Glomerular visceral epithelial cell (primary cell): ENCODE measurements at regions not wholly inside any gene's neighbourhood (a gene's known extent, or its start where the extent isn't known, plus 50 kb on each side); places are given as distances from the start of the nearest gene placed in this dataset.

ENCODE experiments used
- DNase-seq: peaks from one replicate; pipeline ENCODE4 v3.0.0-alpha.2; 2016; ENCODE audit errors: extremely low spot score

GRCh38 chr10:3853547-3854303 lies 68.7 kb upstream of the KLF6 start:
- peak; percentile 34 for DNase-seq

- DNase-seq: peak; percentile 20
These were observed 68.0 kb upstream of the KLF6 start for GRCh38 chr10:3853016-3853415.

GRCh38 chr10:3852147-3852904 lies 67.3 kb upstream of the KLF6 start:
- peak; percentile 97 for DNase-seq

DNA sequence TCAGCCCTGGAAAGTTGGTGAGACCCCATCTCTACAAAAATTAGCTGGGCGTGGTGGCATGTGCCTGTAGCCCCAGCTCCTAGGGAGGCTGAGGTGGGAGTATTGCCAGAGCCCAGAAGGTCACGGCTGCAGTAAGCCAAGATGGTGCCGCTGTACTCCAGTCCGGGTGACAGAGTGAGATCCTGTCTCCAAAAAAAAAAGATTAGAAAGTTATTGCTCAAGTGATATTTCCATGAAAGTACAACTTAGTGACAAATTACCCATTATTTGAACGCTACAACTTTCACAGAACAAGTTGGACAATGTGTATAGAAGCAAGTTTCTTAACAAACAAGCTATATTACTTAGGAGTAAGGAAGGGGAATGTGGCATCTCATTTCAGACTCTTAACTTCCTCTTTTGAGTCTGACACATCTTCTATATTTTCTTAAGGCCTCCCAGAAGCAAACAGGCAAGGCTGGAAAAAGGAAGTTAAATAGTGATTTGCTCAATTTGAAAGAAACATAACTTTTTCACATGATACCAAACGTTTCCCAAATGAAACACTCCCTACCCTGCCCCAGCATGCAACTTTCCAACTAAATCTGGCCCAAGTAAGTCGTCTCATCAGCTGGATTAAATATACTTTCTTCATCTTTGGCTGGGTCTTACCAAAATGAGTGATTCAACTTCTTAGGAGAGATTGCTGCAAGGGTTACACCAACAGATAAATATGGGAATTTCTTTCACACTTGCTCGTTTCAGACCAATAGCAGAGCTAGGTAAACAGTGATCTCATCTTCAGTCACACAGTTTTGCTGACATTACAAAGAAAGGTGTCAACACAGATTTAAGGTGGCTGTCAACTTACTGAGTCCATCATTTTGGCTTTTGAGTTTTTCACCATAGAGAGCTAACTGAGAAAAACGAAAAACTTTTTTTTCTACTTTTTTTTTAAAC lies 66.3 kb upstream of the KLF6 start:
- DNase-seq: peak; percentile 81

DNA sequence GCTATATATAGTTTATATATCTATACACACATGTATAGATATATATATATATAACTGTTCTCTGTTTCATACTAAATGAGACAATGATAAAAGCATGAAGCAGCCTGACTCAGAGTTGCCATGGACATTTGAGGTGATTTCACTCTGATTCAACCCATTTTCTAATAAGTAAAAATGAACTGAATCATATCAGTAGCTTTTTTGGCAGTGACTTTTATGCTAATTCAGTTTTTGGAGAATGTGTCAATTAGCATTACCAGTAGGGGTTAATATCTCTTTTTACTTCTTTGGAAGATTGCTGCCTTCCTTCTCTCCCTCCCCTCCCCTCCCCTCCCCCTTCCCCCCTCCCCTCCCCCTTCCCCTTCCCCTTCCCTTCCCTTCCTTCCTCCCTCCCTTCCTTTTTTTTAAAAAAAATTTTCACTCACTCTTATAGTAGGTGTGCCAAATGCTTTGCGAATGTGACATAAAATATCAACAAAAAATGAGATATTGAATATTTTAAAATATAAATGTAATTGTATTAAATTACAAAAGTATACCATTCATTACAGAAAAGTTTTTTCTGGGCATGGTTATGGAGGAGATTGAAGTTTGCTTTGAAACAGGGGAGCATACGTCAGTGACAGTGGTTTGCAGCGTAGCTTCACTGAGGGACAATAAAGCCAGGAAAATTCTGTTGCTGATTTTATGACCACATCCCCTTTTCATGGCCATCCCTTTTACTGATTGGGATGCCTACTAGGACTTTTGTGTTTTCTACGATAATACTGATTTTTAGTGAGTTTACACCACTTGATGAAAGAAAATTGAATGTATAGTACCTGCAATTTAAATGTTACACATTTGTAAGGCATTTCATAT lies 64.0 kb upstream of the KLF6 start:
- DNase-seq: no peak

DNA sequence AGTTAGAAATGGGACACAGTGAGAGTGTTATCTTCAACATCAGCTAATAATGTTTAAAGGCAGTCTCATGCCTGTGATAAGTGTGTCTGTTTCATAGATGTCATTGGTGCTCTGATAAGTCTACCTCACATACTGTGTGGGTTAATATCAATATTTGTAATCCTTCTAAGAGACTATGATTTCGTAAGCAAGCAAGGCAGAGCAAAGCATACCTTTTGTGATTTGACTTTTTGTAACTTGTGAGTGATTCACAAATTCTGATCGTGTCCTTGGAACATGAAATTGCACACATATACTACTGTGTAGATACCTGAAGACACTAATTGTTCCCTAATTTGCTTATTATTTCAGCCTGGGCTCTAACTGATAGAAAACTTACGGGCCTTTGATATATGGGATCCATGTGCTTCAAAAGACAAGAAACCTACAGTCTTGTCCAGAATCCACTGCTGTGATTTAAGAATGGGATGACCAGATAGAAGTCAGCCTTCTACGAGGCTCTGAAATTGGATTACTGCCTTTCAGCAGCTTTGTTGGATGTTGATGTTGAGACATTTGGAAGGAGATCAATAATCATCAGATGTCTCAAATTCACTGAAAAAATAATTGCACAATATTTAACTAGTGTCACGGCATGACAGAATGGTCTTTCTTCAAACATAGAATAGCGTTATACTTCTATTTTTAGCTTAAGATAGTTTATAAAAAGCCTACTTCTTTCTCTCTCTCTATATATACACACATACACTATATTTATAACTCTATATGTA lies 63.2 kb upstream of the KLF6 start:
- DNase-seq: no peak

- no peak for DNase-seq
These were observed 61.7 kb upstream of the KLF6 start for GRCh38 chr10:3846736-3847135.

GRCh38 chr10:3844491-3845025 lies 59.5 kb upstream of the KLF6 start:
- no peak for DNase-seq

DNA sequence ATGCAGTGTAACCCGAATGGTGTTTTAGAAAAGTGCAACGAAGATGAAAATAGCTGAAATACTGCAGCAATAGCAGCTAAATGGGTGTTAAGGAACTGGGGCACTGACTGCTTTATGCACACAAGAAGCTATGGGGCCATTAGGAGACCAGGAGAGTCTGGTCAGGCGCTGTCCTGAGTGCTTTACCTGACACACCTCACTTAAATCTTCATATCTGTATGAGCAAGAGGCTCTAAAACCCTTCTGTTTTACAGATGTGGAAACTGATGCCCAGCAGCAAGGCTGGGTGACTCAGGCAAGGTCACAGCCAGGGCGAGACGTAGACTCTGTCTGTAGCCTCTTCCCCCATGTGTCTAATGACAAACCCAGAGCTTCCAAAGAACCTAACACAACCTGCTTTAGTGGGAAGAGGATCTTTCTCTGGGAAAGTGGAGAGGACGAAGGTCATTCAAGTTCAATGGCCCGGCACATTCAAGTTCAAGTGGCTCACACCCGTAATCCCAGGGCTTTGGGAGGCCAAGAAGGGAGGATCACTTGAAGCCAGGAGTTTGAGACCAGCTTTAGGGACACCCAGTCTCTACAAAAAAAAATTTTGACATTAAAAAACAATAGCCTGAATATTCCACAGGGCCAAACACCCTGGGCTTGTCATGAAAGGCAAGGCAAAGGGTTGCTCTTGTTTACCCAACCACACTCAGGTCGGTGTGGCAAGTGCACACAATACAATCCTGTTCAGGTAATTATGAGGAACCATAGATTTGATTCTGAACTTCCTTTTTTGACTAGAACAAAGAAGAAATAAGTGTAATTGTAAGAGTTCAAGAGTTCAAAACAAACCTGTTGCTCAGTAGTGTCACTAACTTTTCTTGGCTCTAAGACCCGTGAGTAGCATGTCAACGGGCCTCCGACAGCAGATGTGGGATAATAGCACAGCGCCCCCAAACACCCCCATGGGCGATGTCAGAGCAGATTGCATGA lies 53.7 kb upstream of the KLF6 start:
- no peak for DNase-seq

DNA sequence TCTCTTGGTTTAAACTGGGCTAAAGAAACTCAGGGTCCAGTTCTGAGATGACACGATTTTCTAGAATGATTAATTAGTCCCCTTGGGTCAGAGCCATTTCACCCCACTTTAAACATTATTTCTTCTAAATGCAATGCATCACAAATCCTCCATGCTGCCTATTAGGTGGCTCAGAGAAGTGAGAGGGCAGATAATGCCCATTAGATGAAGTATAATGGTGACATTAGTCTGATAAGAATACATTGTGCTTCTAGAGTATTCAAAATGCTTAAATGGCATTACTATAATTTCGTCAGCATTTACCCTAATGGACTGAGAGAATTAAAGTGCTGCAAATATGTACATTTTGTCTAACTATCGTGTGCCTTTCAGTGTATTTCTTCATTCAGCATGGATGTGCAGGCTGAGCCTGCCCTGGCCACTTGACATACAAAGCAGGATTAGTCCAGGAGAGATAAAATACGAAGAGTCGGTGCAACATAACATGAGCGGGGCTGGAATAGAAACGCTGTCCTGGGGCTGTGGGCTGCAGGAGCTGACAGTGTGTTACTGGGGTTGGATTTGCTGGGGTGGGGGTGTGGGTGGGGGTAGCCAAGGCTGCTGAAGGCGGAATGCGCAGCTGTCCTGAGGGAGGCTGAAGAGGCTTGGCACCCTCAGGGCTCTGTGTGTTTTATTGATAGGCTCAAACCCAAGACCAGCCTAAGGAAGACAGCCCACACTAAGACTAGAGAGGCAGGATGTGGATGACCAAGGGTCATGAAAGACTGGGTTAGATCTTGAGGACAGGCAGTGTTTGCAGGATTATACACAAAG lies 52.8 kb upstream of the KLF6 start:
- DNase-seq: no peak

DNA sequence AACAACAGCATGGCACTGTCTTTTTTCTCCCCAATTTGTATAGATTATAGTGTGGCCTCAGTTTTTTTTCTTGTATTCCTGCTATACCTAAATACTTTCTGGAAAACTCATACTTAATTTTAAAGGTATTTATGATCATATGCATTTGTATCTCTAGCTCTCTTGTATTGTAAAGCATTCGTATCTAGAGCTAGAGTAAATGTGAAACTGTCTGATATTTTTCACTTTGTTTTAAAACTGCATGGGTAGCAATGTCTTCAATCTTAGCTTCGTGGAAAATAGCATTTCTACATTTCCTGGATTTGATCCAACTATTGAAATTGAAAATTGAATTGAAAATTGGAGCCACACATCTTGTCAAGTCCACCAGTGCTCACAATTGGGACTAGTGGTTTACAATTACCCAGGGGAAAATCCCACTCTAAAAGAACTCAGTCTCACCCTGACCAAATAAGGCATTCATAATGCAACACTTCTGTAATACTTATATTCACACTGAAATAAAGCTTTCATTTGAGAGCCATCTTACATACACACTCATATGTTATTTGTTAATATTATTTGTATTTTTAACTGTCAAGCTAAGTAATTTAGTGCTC lies 51.3 kb upstream of the KLF6 start:
- DNase-seq: no peak

GRCh38 chr10:3835770-3836169 lies 50.8 kb upstream of the KLF6 start:
- no peak for DNase-seq

GRCh38 chr10:3834947-3835346 lies 49.9 kb upstream of the KLF6 start:
- no peak for DNase-seq
